ENCODE measurements at regions not wholly inside any gene's neighbourhood (a gene's known extent, or its start where the extent isn't known, plus 50 kb on each side); places are given as distances from the start of the nearest gene placed in this dataset.
"Not testable (repeated sequence)": the region's sequence is repeated elsewhere in the genome, so short reads cannot be mapped to it uniquely, and the experiment has no call there.

GRCh38 chr17:68670967-68671693 lies 70.0 kb upstream of the FAM20A start:
- Histone ChIP-seq H3K36me3 (ENCODE audit: control insufficient read depth in 1 of 2, insufficient read depth in 2 of 2, low read length in 2 of 2) (no peaks in the 10 kb centered on the region), H3K4me1 (ENCODE audit: control insufficient read depth in 1 of 2, insufficient read depth in 2 of 2, low read length in 2 of 2) (no peaks in the 10 kb centered on the region), H3K4me3 (ENCODE audit: low read depth in 1 of 2, low read length in 2 of 2) (no peak overlapping the region), H3K9me3 (ENCODE audit: control insufficient read depth in 1 of 2, low read length in 2 of 2) (no peaks in the 10 kb centered on the region), H3K27me3 (ENCODE audit: low read depth, low read length) (no peaks in the 10 kb centered on the region), H3K27ac (ENCODE audit: low read length) (no peak overlapping the region)

GRCh38 chr17:68666438-68666837 lies 65.3 kb upstream of the FAM20A start:
- H3K9me3 ChIP-seq (ENCODE audit: control insufficient read depth in 1 of 2, low read length in 2 of 2): not testable (repeated sequence)

GRCh38 chr17:68665373-68665772 lies 64.2 kb upstream of the FAM20A start:
- Histone ChIP-seq H3K9me3 (ENCODE audit: control insufficient read depth in 1 of 2, low read length in 2 of 2) (no peaks in the 10 kb centered on the region), H3K4me3 (ENCODE audit: low read depth in 1 of 2, low read length in 2 of 2) (no peak overlapping the region), H3K36me3 (ENCODE audit: control insufficient read depth in 1 of 2, insufficient read depth in 2 of 2, low read length in 2 of 2) (no peaks in the 10 kb centered on the region), H3K4me1 (ENCODE audit: control insufficient read depth in 1 of 2, insufficient read depth in 2 of 2, low read length in 2 of 2) (no peaks in the 10 kb centered on the region), H3K27ac (ENCODE audit: low read length) (no peak overlapping the region), H3K27me3 (ENCODE audit: low read depth, low read length) (no peaks in the 10 kb centered on the region)

More at GRCh38 chr17:68666438-68666837, 65.3 kb upstream of the FAM20A start:
- H3K27ac ChIP-seq (ENCODE audit: low read length); H3K4me3 ChIP-seq (ENCODE audit: low read depth in 1 of 2, low read length in 2 of 2); H3K36me3 ChIP-seq (ENCODE audit: control insufficient read depth in 1 of 2, insufficient read depth in 2 of 2, low read length in 2 of 2); H3K27me3 ChIP-seq (ENCODE audit: low read depth, low read length); H3K4me1 ChIP-seq (ENCODE audit: control insufficient read depth in 1 of 2, insufficient read depth in 2 of 2, low read length in 2 of 2): not testable (repeated sequence)

- Histone ChIP-seq H3K4me3 (ENCODE audit: low read depth in 1 of 2, low read length in 2 of 2) (no peak overlapping the region), H3K9me3 (ENCODE audit: control insufficient read depth in 1 of 2, low read length in 2 of 2) (no peaks in the 10 kb centered on the region), H3K27me3 (ENCODE audit: low read depth, low read length) (no peaks in the 10 kb centered on the region), H3K4me1 (ENCODE audit: control insufficient read depth in 1 of 2, insufficient read depth in 2 of 2, low read length in 2 of 2) (no peaks in the 10 kb centered on the region), H3K36me3 (ENCODE audit: control insufficient read depth in 1 of 2, insufficient read depth in 2 of 2, low read length in 2 of 2) (no peaks in the 10 kb centered on the region), H3K27ac (ENCODE audit: low read length) (no peak overlapping the region)
Measured at GRCh38 chr17:68662479-68662878, 61.3 kb upstream of the FAM20A start.

GRCh38 chr17:68662037-68662432 lies 60.9 kb upstream of the FAM20A start:
- no peak overlapping the region for H3K27ac ChIP-seq (ENCODE audit: low read length)
- H3K4me3 ChIP-seq (ENCODE audit: low read depth in 1 of 2, low read length in 2 of 2): no peak overlapping the region
- H3K4me1 ChIP-seq (ENCODE audit: control insufficient read depth in 1 of 2, insufficient read depth in 2 of 2, low read length in 2 of 2): no peaks in the 10 kb centered on the region
- no peaks in the 10 kb centered on the region for H3K36me3 ChIP-seq (ENCODE audit: control insufficient read depth in 1 of 2, insufficient read depth in 2 of 2, low read length in 2 of 2)
- H3K9me3 ChIP-seq (ENCODE audit: control insufficient read depth in 1 of 2, low read length in 2 of 2): no peaks in the 10 kb centered on the region
- no peaks in the 10 kb centered on the region for H3K27me3 ChIP-seq (ENCODE audit: low read depth, low read length)

- Histone ChIP-seq H3K27me3 (ENCODE audit: low read depth, low read length) (no peaks in the 10 kb centered on the region), H3K4me1 (ENCODE audit: control insufficient read depth in 1 of 2, insufficient read depth in 2 of 2, low read length in 2 of 2) (no peaks in the 10 kb centered on the region), H3K27ac (ENCODE audit: low read length) (no peak overlapping the region), H3K36me3 (ENCODE audit: control insufficient read depth in 1 of 2, insufficient read depth in 2 of 2, low read length in 2 of 2) (no peaks in the 10 kb centered on the region), H3K4me3 (ENCODE audit: low read depth in 1 of 2, low read length in 2 of 2) (no peak overlapping the region), H3K9me3 (ENCODE audit: control insufficient read depth in 1 of 2, low read length in 2 of 2) (no peaks in the 10 kb centered on the region)
Measured at GRCh38 chr17:68661265-68662036, 60.3 kb upstream of the FAM20A start.

- H3K4me3 ChIP-seq (ENCODE audit: low read depth in 1 of 2, low read length in 2 of 2): no peak overlapping the region
- H3K4me1 ChIP-seq (ENCODE audit: control insufficient read depth in 1 of 2, insufficient read depth in 2 of 2, low read length in 2 of 2): no peaks in the 10 kb centered on the region
- H3K9me3 ChIP-seq (ENCODE audit: control insufficient read depth in 1 of 2, low read length in 2 of 2): no peaks in the 10 kb centered on the region
- H3K27ac ChIP-seq (ENCODE audit: low read length): no peak overlapping the region
- H3K36me3 ChIP-seq (ENCODE audit: control insufficient read depth in 1 of 2, insufficient read depth in 2 of 2, low read length in 2 of 2): no peaks in the 10 kb centered on the region
- no peaks in the 10 kb centered on the region for H3K27me3 ChIP-seq (ENCODE audit: low read depth, low read length)
Measured at GRCh38 chr17:68660302-68660701, 59.1 kb upstream of the FAM20A start.

GRCh38 chr17:68658999-68659780 lies 58.0 kb upstream of the FAM20A start:
- Histone ChIP-seq H3K27ac (ENCODE audit: low read length) (no peak overlapping the region), H3K27me3 (ENCODE audit: low read depth, low read length) (no peaks in the 10 kb centered on the region), H3K4me1 (ENCODE audit: control insufficient read depth in 1 of 2, insufficient read depth in 2 of 2, low read length in 2 of 2) (no peaks in the 10 kb centered on the region), H3K36me3 (ENCODE audit: control insufficient read depth in 1 of 2, insufficient read depth in 2 of 2, low read length in 2 of 2) (no peaks in the 10 kb centered on the region), H3K9me3 (ENCODE audit: control insufficient read depth in 1 of 2, low read length in 2 of 2) (no peaks in the 10 kb centered on the region), H3K4me3 (ENCODE audit: low read depth in 1 of 2, low read length in 2 of 2) (no peak overlapping the region)

- no peak overlapping the region for H3K27ac ChIP-seq (ENCODE audit: low read length)
- H3K4me1 ChIP-seq (ENCODE audit: control insufficient read depth in 1 of 2, insufficient read depth in 2 of 2, low read length in 2 of 2): no peaks in the 10 kb centered on the region
- H3K27me3 ChIP-seq (ENCODE audit: low read depth, low read length): no peaks in the 10 kb centered on the region
- no peaks in the 10 kb centered on the region for H3K9me3 ChIP-seq (ENCODE audit: control insufficient read depth in 1 of 2, low read length in 2 of 2)
- no peak overlapping the region for H3K4me3 ChIP-seq (ENCODE audit: low read depth in 1 of 2, low read length in 2 of 2)
- no peaks in the 10 kb centered on the region for H3K36me3 ChIP-seq (ENCODE audit: control insufficient read depth in 1 of 2, insufficient read depth in 2 of 2, low read length in 2 of 2)
Measured at GRCh38 chr17:68657576-68657975, 56.4 kb upstream of the FAM20A start.

- Histone ChIP-seq H3K27ac (ENCODE audit: low read length) (no peak overlapping the region), H3K36me3 (ENCODE audit: control insufficient read depth in 1 of 2, insufficient read depth in 2 of 2, low read length in 2 of 2) (no peaks in the 10 kb centered on the region), H3K27me3 (ENCODE audit: low read depth, low read length) (no peaks in the 10 kb centered on the region), H3K4me3 (ENCODE audit: low read depth in 1 of 2, low read length in 2 of 2) (no peak overlapping the region), H3K4me1 (ENCODE audit: control insufficient read depth in 1 of 2, insufficient read depth in 2 of 2, low read length in 2 of 2) (no peaks in the 10 kb centered on the region), H3K9me3 (ENCODE audit: control insufficient read depth in 1 of 2, low read length in 2 of 2) (no peaks in the 10 kb centered on the region)
Measured at GRCh38 chr17:68657166-68657565, 56.0 kb upstream of the FAM20A start.

GRCh38 chr17:68656666-68657065 lies 55.5 kb upstream of the FAM20A start:
- no peaks in the 10 kb centered on the region for H3K4me1 ChIP-seq (ENCODE audit: control insufficient read depth in 1 of 2, insufficient read depth in 2 of 2, low read length in 2 of 2)
- no peaks in the 10 kb centered on the region for H3K27me3 ChIP-seq (ENCODE audit: low read depth, low read length)
- H3K36me3 ChIP-seq (ENCODE audit: control insufficient read depth in 1 of 2, insufficient read depth in 2 of 2, low read length in 2 of 2): no peaks in the 10 kb centered on the region
- H3K27ac ChIP-seq (ENCODE audit: low read length): no peak overlapping the region
- H3K4me3 ChIP-seq (ENCODE audit: low read depth in 1 of 2, low read length in 2 of 2): no peak overlapping the region
- no peaks in the 10 kb centered on the region for H3K9me3 ChIP-seq (ENCODE audit: control insufficient read depth in 1 of 2, low read length in 2 of 2)
